HG02943 (cell line): ENCODE measurements at regions not wholly inside any gene's neighbourhood (a gene's known extent, or its start where the extent isn't known, plus 50 kb on each side); places are given as distances from the start of the nearest gene placed in this dataset.
"Not testable (repeated sequence)": the region's sequence is repeated elsewhere in the genome, so short reads cannot be mapped to it uniquely, and the experiment has no call there.

Source experiments
- ATAC-seq: cut with Tn5 transposase; IDR thresholded peaks from one replicate; pipeline ENCODE4 v1.9.1; 2021; ENCODE audit warnings: mild to moderate bottlenecking, low read depth, moderate library complexity; ENCODE audit not compliant: unreplicated experiment

- ATAC-seq = not testable (repeated sequence)
Measured at GRCh38 chr7:6986892-6987291, 160.8 kb upstream of the CCZ1B start.

DNA sequence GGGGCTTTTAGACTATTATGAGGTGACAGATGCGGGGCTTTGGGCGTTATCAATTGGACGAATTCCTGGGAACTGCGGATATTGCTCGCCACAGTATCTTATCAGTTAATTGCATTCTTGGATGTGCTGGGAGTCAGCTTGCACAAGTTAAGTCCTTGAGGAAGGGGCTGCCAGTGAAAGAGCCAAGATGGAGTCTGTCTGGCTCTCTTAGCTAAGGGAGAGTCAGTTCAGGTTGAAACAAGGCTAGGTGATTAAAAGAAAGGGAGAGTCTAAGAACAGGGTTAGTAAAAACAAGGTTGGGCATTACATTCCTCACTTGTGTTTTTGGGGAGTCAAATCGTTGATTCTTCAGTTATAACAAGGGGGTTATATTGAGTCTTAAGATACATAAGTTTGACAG lies 162.5 kb upstream of the CCZ1B start:
- ATAC-seq = not testable (repeated sequence)

DNA sequence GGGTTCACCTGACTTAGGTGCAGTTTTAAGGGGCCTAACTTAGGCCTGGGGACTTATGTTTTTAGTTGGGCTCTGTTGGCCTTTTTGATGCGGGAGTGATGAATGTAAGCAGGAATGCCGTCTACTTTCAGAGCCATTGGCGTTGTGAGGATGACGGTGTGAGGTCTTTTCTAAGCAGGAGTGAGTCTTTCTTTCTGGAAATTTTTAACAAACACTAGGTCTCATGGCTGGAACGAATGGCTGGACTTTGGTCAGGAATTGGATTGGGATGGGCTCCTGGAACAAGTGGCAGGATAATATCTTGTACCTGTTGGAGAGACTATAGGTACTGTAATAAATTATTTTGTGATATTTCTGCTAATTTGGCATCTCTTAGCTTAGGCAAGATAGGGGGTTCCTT lies 163.9 kb upstream of the CCZ1B start:
- ATAC-seq = not testable (repeated sequence)

DNA sequence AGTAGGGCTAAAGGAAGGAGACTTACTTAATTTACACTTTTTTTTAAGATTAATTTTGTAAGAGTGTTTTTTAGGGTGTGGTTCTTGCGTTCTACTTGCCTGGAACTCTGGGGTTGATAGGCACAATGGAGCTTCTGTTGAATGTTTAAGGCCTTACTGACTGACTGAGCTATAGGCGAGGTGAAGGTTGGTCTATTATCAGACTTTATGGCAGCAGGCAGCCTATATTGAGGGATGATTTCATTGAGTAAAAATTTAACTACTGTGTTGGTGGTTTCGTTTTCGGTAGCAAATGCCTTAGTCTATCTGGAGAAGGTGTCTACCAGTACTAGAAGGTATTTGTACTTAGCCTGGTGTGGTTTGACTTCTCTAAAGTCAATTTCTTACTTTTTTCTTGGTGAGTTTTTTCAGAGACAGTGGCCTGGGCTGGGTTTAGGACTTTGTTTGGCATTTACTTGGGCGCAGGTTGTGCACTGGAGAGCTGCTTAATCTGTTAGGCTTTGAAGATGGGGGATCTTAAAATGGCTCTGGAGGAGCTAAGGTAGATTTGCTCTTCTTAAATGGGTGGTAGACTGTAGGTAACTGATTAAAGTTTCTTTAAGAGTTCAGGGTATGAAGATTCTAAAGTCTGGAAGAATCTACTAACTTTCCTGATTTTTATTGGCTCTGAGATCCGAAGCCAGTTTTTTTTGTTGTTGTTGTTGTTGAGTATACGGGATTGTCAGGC lies 164.5 kb upstream of the CCZ1B start:
- not testable (repeated sequence) for ATAC-seq

GRCh38 chr7:6991169-6991611 lies 165.1 kb upstream of the CCZ1B start:
- ATAC-seq = not testable (repeated sequence)

DNA sequence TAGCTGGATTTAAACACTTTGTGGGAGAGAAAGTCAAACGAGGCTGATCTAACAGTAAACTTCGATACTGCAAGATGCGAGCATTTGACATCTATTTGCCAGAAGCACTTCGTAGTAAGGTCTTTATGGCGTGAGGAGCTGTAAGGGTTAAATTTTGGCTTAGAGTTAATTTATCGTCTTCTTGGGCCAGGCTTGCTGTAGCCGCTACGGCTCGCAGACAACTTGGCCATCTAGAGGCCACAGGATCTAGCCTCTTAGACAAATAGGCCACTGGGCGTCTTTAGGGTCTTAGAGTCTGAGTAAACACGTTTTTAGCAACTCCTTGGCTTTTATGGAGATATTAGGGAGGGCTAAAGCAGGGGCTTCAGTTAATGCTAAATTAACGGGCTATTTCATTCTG lies 165.6 kb upstream of the CCZ1B start:
- ATAC-seq = not testable (repeated sequence)

DNA sequence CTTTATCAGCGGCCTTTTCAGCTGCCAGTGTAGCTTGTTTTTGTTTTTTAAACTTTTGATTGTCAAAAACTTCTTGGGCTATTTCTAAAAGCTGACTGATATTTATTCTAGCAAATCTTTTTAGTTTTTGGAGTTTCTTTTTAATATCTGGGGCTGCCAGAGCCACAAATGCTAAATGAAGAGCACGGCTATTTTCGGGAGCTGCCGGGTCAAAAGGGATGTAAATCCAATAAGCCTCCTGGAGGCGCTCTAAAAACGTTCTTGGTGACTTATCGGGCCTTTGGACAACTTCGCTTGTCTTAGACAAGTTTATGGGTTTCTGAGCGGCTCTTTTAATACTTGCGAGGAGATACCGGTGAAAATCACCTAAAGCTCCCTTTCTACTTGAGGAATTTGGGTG lies 166.1 kb upstream of the CCZ1B start:
- ATAC-seq = not testable (repeated sequence)

DNA sequence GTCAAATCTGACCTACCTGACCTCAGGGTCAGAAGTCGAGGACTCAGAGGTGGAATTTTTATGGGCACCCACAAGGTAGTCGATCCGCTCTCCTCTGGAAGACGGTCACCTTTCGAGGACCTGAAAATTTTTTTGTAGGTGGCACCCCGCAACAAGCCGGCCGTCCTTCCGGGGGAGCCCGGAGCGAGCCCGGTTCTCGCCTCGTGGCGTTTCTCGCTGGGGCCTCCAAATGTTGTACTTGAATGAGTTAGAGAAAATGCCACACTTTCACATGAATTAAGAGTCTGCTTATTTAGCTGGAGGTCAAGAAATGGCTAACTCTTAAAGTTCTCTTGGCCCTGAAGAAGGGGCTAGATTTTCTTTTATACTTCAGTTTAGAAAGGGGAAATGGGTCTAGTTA lies 169.0 kb upstream of the CCZ1B start:
- not testable (repeated sequence) for ATAC-seq

GRCh38 chr7:6995493-6996289 lies 169.6 kb upstream of the CCZ1B start:
- not testable (repeated sequence) for ATAC-seq

GRCh38 chr7:6999067-6999666 lies 173.1 kb upstream of the CCZ1B start:
- ATAC-seq = not testable (repeated sequence)

DNA sequence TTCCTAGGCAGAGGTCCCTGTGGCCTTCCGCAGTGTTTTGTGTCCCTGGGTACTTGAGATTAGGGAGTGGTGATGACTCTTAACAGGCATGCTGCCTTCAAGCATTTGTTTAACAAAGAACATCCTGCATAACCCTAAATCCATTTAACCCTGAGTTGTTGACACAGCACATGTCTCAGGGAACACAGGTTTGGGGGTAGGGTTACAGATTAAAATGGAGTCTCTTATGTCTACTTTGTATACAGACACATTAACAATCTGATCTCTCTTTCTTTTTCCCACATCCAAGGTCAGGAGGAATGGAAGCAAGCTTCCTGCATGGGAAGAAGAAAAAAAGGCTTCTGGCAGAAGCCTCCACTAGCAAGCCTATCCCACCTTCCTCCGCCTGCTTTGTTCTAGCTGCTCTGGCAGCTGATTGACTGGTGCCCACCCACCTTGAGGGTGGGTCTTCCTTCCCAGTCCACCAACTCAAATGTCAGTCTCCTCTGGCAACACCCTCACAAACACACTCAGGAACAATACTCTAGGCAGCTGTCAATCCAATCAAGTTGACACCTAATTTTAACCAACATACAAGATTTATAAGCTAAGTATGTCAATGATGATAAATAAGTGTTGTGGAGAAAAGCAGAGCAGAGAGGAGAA lies 176.5 kb upstream of the CCZ1B start:
- ATAC-seq = no peak

DNA sequence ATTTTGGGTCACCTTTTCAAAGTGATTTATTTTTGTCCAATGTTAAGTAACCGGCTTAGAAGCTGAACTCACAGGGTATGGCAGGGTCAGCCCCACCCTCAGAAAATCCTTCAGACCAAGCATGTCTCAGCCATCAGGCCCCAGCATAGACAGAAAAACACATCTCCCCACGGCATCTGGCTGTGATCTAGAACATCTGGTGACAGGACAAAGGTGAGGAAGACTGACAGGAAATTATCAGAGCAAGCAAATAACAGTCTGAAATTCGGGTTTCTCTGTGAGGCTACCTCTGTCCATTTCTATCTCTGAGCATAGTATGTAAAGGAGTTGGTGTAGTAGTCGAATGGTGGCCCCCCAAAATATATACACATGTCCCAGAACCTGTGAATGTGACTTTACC lies 177.0 kb upstream of the C1GALT1 start:
- ATAC-seq = no peak

DNA sequence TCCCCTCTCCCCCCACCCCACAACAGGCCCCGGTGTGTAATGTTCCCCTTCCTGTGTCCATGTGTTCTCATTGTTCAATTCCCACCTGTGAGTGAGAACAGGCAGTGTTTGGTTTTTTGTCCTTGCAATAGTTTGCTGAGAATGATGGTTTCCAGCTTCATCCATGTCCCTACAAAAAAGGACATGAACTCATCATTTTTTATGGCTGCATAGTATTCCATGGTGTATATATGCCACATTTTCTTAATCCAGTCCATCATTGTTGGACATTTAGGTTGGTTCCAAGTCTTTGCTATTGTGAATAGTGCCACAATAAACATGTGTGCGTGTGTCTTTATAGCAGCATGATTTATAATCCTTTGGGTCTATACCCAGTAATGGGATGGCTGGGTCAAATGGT lies 176.4 kb upstream of the C1GALT1 start:
- not testable (repeated sequence) for ATAC-seq

DNA sequence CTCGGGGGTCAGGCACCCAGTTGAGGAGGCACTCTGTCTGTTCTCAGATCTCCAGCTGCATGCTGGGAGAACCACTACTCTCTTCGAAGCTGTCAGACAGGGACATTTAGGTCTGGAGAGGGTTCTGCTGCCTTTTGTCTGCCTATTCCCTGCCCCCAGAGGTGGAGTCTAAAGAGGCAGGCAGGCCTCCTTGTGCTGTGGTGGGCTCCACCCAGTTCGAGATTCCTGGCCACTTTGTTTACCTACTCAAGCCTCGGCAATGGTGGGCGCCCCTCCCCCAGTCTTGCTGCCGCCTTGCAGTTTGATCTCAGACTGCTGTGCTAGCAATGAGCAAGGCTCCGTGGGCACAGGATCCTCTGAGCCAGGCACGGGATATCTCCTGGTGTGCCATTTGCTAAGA lies 171.1 kb upstream of the C1GALT1 start:
- ATAC-seq = not testable (repeated sequence)

- not testable (repeated sequence) for ATAC-seq
Measured at GRCh38 chr7:7011751-7012150, 170.6 kb upstream of the C1GALT1 start.

DNA sequence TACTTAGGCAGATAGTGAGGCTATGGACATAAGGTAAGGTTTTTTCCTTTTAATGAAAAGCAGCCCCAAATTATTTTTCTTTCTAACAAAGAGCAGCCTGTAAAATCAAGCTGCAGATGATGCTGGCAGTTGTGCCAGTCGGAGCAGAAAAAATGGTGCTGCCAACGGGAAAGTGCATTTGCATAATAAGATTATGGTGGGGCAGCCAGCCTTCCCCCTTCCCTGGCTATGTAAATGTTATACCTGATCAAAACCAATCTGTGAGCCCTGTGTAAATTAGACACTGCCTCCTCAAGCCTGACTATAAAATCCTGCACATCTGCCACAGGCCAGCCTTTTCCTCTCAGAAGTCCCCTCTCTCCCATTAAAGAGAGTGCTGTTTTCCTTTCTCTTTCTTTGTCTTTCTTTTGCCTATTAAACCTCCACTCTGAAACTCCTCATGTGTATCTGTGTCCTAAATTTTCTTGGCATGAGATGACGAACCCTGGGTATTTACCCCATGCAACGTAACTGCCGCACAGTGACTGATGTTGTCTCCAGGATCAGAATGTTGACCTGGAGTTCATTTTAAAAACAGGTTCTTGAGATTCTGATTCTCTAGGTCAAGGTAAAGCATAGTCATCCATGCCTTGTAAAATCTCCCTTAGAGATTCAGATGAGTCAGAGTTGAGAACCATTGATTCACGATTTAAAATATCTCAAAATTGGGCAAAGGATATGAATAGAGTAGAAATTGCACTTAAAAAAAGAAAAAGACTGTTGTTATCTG lies 167.3 kb upstream of the C1GALT1 start:
- ATAC-seq = no peak

DNA sequence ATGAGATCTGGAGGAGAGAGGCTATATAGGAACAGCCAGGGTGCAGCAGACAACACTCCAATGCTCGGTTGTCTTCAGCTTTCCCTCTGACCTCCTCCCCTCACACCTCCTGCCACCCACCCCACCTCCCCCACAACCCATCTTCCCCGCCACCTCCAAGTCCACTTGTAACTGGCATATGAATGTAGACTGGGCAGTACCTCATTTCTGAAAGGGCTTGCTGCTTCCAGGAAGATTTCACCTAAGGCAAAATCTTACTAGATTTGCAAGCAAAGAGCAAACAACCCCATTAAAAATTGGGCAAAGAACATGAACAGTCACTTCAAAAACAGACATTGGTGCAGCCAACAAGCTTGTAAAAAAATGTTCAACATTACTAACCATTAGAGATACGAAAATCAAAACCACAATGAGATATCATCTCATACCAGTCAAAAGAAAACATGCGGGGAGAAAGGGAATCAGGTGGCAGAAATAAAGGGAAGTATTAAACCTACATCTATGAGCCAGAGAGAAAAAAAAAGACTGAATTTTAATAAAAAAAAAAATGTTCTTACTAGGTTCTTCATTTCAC lies 164.6 kb upstream of the C1GALT1 start:
- ATAC-seq = no peak

DNA sequence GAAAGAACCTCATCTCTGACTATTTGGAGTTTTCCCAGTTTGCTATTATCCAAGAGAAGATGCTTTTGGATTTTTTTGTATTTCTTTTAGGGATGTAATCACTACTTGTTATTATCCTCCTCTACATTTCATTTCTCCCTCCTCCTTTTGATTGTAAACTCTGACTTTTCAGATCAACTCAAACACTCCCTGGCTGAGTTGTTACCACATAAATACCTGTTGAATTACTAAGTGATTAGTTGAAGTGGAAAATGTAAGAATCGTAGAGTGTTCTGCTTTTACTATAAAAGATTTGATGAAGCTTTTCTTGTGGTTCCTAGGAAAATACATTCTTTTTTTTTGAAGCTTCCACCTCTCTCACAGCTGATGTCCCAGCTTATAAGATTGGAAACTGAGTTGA lies 164.1 kb upstream of the C1GALT1 start:
- ATAC-seq = no peak

- no peak for ATAC-seq
Measured at GRCh38 chr7:7032221-7032620, 150.1 kb upstream of the C1GALT1 start.

DNA sequence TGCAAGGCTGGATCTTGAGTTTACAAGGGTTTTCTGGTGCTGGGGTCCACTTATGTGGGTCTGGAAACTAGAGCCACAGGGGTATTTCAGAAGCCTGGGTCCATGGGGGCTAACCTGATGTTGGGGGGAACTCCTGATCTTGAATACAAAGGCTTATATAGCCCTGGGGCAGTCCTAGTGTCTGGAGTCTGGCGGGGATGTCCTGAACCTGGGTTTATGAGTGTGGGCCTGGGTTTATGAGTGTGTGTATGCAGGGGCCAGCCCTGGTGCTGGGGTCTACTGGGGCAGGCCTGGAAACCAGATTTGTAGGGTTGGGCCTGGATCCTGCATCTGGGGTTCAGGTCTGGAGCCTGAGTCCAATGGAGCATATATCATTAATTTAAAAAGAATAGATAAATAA lies 146.5 kb upstream of the C1GALT1 start:
- no peak for ATAC-seq
